HG03175 (cell line): ENCODE measurements at regions not wholly inside any gene's neighbourhood (a gene's known extent, or its start where the extent isn't known, plus 50 kb on each side); places are given as distances from the start of the nearest gene placed in this dataset.
"Not testable (repeated sequence)": the region's sequence is repeated elsewhere in the genome, so short reads cannot be mapped to it uniquely, and the experiment has no call there.

Source experiments
- ATAC-seq: cut with Tn5 transposase; IDR thresholded peaks from one replicate; pipeline ENCODE4 v1.9.1; 2021; ENCODE audit warnings: mild to moderate bottlenecking, moderate library complexity; ENCODE audit not compliant: unreplicated experiment

DNA sequence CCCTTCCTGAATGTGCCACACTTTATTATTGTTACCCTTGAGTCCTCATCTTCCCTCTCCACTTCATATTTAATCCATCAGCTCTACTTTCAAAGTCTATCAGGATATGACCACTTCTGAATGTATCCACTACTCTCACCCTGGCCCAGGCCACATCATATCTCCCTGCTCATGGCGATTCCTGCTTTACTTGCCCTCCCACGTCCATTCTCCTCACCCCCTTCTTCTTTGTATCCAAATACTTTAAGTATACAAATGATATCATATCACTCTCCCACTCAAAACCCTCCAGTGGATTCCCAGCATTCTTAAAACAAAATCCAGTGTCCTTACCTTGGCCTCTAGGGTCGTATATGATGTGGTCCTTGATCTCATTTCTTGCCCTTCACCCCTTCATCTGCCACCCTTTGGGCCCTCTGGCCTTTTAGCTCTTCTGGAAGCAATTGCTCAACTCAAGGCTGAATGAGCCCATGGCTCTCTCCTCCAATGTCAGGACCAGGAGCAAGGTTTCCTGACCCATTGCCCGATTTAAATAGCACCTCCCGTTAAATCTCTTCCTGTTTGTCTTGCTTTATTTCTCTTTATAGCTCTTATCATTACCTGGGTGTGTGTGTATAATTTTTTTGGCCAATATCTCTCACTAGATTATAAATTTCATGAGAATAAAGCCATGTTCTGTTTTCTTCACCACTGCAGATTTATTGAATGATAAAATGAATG, 205.9 kb upstream of the ECI2 start:
- ATAC-seq: no peak

DNA sequence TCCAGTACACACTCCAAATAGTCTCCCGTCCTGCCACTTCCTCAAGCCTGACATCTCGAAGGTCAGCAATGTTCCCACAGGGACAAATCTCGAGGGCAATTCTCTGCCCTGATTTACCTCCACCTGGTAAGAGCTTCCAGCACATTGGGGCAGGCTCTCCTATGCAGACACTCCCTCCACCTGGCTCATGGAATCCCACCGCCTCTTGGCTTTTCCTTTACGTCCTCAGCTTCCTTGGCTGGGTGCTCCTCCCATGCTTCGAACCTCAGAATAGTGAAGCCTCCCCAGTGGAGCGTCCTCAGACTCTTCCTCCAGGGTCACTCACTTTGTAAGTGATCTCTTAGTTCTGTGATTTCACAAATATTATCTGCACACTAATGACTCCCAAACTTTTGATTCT, 205.2 kb upstream of the ECI2 start:
- ATAC-seq: no peak

DNA sequence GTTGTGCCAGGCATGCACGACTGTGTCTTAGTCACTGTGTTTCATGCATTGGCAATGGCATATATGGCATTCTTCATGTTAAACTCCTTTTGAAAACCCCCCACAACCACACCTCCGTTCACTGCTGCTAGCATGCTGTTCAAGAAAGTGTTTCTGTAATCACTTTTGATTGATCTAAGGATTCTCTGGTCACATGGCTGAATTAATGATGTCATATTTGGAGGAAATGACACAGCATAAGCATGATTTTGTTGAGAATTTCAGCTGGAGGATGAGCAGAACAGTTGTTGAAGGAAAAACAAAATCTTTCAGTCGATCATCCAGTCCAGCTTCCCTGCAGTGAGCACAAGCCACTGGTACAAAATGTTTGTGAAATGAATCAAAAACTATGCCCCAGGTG, 203.5 kb upstream of the ECI2 start:
- ATAC-seq: no peak

DNA sequence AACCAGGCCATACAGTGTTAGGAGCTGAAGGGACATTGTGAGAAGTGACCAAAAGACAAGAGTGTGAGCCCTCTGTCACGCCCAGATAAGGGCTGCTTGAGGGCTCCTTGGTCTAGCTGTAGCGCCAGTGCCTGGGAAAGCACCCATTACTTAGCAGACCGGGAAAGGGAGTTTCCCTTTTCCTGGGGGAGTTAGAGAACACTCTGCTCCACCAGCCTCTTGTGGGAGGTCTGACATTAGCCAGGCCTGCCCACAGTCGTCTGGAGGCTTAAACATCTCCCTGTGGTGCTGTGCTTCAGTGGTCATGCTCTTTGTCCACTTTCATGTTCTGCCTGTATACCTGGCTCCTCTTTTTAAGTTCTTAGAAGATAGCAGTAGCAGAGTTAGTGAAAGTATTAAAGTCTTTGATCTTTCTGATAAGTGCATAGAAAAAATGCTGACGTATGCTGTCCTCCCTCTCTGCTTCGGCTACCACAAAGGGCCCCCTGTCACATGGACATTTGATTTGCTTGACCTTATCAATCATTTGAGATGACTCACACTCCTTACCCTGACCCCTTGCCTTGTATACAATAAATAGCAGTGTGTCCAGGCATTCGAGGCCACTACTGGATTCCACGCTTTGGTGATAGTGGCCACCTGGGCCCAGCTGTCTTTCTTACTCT, 201.5 kb upstream of the ECI2 start:
- no peak for ATAC-seq

DNA sequence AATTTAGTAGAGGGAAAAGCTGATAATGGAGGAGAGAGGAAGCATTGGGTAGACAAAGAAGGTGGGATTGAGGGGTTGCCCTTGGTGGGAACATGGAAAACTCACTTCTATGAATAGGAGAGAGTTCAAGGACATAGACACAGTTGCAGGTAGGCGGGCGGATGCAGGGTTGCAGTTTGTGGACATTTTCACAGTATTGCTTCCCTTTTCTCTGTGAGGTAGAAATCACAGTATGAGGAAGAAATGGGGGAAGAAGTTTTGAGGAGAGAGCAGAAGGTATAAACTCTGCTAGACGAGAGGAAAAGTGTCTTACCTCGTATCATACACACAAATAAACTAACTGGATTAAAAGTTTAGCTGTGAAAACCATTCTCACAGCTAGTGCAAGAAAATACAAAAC, 200.7 kb upstream of the ECI2 start:
- no peak for ATAC-seq

DNA sequence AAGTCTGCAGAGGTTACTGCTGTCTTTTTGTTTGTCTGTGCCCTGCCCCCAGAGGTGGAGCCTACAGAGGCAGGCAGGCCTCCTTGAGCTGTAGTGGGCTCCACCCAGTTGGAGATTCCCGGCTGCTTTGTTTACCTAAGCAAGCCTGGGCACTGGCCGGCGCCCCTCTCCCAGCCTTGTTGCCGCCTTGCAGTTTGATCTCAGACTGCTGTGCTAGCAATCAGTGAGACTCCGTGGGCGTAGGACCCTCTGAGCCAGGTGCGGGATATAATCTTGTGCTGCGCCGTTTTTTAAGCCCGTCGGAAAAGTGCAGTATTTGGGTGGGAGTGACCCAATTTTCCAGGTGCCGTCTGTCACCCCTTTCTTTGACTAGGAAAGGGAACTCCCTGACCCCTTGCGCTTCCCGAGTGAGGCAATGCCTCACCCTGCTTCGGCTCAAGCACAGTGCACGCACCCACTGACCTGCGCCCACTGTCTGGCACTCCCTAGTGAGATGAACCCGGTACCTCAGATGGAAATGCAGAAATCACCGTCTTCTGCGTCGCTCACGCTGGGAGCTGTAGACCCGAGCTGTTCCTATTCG, 198.9 kb upstream of the ECI2 start:
- not testable (repeated sequence) for ATAC-seq

DNA sequence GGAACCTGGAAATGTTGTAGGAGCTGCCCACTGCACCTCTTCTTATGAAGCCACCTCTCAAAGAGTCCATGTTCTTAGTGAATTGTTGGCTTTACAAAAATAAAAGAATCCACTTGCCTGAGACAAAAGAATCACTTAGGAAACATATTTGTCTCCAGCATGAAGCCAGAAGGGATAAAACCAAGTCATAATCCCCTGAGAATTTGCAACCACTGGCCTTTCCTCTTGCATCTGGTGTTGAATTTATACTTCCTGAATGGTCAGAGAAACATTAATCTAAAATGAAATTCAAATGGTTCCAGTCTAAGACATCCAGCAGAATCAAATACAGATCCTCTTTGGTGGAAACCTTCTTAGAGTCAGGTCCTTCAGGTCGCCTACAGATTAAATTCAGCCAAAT, 192.5 kb upstream of the ECI2 start:
- no peak for ATAC-seq

DNA sequence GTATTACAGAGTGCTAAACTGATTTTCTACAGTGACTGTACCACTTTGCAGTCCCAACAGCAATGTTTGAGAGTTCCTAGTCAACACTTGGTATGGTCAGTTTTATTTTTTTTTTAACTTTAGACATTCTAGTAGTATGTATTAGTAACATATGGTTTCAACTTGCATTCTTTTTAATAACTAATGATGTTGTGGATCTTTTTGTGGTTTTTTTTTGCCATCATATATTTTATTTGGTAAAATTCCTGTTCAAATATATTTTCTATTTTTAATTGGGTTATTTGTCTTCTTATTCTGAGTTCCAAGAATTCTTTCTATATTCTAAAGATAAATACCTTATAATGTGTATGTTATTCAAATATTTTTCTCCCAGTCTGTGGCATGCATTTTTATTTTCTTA, 189.4 kb upstream of the ECI2 start:
- no peak for ATAC-seq

DNA sequence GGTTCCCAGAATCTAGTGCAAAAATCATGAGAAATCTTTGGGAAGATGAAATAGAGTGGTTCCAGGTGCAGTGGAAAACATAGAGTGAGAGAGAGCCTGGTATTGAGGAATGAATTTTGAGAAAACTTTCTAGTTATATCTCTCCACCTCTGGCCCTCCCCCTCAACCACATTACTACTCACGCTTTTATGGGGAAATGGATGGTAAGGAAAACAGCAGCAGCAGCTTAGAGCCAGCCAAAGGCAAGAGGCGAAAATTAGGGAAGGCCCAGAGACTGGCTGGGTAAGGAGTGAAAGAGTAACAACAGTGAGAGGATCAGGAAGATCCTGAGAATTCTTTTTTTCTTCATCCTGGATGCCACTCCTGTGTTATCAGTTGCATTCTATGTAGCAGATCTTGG, 187.9 kb upstream of the ECI2 start:
- no peak for ATAC-seq

DNA sequence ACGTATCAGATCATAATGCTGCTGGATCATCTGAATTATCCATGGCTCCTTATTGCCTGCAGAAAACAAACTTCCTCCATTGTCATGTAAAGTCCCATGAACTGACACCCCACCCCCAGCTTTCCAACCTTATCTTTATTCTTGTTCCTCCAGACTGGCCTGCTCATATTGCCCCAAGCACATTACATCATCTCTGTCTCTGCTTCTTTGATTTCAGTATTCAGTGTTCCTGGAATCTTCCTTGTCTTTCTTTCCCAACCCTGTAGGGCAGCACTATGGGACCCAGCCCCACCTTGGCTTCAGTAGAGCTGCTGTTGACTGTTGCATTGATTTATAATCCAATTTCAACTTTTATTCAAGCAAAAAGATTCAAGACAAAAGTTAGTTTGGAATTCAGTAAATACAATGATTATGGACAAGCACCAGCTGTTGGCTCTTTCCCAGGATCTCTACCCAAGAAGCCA, 187.5 kb upstream of the ECI2 start:
- no peak for ATAC-seq

DNA sequence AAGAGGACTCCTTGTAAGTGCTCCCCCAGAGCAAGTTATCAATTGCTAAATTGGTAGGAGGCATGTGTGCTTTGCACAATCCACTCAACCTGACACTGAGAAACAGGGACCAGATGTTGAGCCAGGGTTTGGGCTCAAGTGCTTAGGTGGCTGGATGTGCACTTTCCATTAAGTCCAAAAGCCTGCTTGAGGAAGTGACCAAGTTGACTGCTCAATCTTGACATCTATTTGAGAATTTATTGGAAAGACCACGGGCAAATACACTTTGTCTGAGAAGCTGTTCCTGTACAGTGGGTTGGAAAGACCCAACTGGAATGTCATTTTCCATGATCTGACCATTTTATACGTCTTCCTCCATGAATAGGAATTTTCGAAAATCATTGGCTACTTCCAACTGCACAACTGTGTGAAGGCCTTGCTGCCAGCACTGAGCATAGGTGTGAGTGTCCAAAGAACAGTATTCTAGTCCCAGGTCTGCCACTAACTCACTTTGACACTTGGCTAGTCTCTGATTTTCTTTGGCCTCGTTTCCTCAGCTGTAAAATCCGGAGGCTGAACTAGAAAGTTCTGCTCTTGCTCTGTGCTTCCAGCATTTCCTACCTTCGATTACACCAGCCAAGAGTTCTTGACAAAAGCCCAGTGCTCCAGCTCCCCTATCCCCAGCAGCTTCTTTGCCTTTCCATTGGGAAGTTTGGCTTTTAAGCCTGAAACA, 186.9 kb upstream of the ECI2 start:
- ATAC-seq: no peak

DNA sequence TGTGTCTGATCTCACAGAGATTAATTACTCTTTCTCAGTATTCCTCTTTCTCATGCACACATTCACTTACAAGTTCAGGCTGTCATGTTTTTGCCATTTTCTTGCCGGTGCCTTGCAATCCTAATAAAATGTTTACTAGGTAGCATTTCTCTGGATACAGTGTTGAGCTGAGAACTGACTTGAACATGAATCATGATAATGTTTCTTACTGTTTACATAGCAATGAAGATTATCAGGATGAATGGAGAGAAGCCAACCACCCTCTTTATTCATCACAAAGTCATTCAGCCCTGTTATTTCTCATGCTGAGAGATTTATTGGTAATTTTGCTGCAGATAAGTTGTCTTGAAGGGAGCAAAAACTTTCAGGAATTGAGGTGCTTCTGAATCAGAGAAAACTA, 185.5 kb upstream of the ECI2 start:
- no peak for ATAC-seq

DNA sequence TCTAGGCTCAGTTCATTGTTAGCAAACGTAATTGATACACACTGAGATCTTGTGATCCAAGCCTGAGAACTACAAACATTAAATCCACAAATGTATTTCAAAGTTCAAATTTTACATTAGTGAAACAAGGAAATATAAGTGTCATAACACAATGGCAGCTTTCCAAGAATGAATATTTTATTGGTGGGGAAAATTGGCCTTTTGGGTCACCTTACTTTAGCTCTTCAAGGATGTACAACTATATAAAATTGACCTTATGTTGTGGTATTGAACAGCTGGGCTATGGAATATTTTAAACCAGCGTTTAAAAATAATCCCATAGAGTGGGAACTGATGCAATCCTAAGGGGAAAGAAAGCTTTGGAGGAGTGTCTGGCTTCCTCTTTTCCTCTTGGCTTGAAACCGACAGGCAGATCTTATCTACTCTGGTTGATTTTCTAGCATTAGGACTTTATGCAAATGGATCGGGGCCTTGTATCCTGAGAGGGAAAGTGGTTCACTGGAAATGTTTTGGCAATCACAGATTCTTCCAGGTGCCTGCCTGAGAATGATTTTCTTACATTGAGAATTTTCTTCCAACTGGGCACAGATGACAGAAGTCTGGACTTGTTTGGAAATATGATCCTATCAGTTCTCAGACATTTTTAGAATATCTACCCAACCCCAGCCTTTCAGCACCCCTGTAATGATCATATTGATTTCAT, 184.8 kb upstream of the ECI2 start:
- ATAC-seq: no peak

DNA sequence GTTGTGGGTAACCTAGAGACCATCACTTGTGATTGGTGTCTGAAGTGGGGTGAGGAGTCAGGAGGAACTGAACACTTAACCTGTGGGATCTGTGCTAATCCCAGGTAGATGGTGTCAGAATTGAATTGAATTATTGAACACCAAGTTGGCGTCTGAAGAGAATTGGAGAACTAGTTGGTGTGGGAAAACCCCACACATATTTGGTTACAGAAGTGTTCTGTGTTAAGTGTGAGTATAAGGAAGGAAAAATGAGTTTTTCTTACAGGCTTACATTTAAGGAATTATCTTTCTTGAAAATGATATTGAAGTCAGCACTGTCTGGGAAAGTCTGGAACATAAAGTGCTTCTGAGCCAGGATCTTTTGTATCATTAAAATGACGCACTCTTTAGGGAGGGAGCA, 182.9 kb upstream of the ECI2 start:
- ATAC-seq: no peak

DNA sequence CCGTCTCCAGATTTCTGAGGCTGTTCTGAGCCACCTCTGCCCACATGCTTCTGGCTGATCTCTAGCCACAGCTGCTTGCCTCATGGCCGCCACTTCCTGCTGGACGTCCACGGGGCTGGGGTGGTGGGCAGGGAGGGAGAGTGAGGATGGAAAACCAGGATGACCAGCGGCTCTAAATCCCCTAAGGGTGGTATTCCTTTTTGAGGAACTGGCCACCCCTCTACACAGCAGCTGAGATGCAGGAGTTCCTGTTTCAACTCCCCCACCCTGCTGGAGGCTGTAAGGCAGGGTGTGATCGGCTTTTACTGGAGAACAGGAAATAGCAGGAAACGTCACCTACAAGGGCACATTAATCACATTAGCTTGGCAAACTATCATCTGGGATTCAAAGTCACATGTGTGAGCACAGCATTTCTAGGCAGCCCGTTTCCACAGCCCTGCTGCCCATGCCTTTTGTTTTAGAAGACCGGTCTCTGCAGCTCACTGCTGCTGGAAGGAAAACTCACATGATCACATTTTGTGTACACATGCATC, 181.6 kb upstream of the ECI2 start:
- ATAC-seq: no peak

DNA sequence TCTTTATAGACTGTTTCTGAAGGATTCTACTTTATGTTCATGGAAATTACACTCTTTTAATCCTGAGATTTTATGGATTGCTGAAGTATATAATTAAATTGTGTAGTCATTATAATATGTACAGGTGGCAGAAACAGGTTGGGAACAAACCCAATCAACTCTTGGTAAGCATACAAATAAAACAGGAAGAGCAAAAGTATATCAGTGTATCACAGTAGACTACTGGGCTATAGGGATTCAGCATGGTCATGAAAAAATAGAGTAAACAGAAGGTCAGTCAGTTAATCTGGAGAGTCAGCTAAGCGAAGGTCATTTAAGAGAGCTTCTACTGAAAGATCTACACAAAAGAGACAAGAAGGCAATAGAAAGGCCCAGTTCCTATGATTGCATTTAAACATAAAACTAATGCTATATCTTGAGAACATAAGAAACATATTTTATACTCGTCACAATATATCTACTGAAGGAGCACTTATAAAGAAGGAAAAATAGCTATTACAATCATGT, 178.9 kb upstream of the ECI2 start:
- no peak for ATAC-seq

DNA sequence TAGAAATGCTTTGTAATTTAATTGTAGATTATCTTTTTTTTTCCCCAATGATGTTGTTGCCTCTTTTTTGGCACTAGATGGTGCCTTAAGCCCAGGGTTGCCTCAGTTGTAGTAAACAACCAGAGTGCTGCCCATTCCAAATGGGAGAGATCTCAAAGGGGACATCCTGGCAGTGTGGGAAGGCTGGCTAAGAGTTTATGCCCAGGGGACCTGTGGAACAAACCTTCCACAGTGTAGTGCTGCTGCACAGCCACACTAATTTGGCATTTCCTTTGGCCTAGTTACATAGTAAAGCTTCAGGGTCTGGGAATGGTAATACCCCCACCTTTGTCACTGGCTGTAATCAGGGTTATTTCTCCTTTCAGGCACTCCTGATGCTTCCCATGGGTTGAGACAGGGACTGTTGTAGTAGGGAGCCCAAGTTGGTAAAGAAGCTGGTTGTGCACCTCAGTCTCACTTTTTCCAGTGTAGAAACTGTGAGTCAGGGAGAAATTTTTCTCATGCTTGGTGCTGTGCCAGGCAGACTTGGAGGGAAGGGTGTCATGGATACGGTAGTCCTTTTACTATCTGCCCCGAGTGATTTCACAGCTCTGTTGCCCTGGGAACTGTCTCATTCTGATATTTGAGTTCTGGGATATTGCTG, 177.8 kb upstream of the ECI2 start:
- no peak for ATAC-seq

DNA sequence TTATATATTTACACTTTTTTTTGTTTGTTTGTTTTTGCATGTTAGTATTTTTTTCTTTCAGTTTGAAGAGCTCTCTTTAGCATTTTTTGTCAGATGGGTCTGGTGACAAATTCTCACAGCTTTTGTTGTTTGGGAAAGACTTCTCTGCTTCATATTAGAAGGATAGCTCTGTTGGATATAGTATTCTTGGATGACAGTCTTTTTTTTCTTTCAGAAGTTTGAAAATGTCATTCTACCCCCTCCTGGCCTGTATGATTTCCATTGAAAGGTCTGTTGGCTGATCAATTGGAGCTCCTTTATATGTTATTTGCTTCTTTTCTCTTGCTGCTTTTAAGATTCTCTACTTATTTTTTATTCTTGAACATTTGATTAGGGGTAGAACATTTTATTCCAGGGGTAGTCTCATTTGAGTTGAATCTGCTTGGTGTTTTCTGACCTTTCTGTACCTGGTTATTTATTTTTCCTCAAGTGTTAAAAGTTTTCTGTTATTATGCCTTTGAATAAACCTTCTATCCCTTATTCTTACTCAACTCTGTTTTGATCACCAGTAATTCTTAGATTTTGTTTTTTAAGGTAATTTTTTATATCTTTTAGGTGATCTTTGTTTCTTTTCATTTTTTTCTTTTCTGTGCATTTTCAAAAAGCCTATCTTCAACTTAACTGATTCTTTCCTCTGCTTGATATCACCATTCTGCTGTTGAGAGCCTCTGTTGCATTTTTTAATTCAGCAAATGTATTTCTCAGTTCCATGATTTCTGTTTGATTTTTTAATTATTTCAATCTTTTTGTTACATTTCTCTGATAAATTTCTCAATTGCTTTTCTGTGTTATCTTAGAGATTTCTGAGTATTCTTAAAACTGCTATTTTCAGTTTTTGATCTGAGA, 176.8 kb upstream of the ECI2 start:
- no peak for ATAC-seq

DNA sequence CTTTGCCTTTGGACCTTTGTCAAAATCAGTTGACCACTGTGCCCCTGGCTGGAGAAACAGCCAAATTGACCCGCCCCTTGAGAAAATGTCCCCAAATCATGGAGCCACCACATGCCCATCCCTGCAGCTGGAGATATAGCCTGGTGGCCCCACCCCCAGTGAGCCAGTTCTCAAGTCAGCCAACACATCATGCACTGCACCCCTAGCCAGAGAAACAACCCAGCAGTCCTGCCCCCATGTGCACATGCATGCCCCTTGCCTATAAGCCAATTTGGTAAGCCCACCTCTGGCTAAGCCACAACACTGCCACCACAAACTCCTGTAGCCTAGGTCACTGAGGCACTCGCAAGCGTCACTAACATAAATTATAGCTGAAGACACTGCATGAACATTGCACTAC, 174.2 kb upstream of the ECI2 start:
- ATAC-seq: no peak
